ENCODE measurements at regions not wholly inside any gene's neighbourhood (a gene's known extent, or its start where the extent isn't known, plus 50 kb on each side); places are given as distances from the start of the nearest gene placed in this dataset.

GRCh38 chr10:125332548-125333208 lies 172.3 kb upstream of the CTBP2 start:
- no peak for DNase-seq

DNA sequence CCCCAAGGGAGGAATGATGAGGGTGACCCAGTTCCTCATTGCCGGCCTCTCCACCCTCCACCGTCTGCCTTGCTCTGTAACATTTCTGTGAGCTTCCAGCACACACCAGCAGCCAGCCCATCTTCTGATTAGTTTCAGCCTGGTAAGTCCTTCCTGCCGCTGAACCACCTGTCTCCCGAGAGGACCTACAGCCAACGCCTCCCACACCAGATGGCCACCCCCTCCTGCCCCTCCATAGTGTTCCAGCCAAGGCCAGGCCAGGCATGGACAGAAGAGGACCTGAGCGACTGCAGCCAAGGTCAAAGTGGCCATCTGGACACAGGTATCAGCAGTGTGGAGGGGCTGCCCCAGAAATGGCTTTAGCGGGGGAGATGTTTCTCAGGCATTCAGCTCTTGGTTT lies 170.7 kb upstream of the CTBP2 start:
- no peak for DNase-seq

DNA sequence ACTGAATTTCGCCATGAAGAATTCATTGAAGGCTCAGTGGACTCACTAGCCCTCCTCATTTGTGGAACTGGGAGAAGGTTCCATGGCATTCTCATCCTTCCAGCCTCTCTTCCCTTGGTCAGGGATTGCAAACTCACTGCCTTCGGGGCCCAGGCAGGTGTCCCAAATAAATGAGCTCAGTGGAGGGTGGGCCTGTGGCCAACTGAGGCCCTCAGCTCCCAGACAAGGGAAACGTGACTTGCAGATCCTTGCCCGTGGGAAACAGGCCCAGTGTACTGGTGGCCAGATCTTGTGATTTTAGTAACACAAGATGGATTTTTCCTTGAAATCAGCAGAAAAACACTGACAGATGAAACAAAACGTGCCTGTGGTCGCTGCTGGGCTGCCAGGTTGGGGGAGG lies 168.7 kb upstream of the CTBP2 start:
- DNase-seq: no peak

DNA sequence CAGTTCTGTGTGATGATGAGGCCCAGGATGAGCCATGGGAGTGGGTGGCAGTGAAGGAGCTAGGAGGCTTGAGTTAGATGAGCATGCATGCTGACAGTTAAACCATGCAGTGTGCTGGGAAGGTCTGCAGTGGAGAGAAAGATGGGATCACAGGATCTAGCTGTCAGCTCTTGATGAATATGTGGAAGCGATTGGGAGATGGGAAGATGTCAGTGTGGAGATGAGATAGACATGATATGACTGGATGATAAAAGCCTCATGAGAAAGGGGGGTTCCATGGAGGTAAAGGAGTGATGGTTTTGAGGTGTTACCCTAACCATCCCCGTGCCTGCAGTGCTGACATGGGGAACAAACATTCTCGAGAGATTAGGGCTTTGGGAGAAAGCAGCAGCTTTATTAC lies 165.0 kb upstream of the CTBP2 start:
- no peak for DNase-seq

DNA sequence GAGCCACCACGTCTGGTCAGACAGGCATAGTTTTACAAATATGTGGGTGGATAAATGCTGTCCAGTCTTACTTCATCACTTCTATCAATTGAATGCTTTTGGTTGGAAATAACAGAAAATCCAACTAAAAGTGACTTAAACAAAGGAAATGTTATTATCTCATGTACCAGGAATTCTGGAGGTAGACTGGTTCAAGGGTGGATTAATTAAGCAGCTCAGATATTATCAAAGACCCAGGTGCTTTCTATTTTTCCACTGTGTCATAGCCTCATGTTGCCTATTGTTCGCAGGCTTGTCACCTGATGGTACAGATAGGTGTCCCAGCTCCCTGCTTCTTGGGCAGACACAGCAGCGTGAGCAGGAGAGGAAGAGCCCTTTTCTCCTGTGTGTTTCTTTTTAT lies 156.1 kb upstream of the CTBP2 start:
- no peak for DNase-seq

DNA sequence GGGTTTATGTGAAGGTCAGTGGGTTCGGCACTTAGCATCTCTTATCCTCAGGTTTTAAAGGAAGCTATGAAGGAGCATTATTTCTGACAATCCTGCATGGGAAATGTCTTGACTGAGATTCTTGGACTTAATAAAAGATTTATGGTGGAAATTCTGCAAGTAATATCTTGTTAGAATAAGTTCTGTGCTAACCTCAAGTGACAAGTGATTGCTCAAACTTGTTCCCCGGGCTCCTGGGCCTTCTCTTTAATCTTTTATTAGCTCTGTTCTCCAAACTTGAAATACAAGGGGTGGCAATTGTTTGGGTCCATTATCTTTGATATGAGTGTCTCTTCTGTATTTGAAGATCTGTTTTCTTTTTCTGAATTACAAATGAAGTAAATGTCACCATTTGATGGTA lies 140.6 kb upstream of the CTBP2 start:
- no peak for DNase-seq

GRCh38 chr10:125299461-125299860 lies 139.1 kb upstream of the CTBP2 start:
- DNase-seq: no peak

DNA sequence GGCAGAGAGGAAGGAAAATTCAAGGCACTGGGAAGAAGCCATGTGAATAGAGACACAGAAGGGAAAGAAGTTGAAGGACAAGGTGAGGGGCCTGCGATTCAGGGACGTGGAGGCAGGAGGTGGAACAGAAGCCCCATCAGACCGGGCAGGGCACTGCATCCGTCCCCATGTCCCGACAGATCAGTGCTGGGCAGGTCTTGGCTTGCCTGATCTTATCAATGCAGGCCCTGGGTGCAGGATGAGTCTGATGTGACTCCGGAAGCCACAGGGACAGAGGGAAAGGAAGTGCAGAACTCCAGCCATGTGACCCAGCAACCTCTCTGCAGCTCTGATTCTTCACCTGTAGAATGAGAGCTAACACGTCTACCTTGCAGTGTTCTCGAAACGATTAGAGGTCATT lies 136.2 kb upstream of the CTBP2 start:
- no peak for DNase-seq

GRCh38 chr10:125294109-125294508 lies 133.7 kb upstream of the CTBP2 start:
- DNase-seq: no peak

DNA sequence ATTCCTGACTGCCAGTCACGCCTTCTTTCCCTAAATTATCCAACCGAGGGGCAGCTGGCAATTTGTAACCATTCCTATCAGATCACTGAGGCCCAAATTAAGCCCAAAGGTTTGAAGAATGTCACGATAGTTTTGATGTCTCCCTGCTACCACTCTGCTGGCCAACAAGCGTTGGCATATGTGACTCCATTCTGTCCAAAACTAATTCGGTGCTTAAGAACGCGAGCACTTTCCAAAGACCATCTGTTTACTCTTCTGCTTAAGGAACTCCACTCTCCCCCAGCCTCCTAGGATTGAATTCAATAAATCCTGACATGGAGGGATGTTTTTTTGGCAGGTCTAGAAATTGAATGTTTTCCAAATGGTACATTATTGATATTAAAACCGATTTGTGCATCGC lies 131.5 kb upstream of the CTBP2 start:
- DNase-seq: no peak

DNA sequence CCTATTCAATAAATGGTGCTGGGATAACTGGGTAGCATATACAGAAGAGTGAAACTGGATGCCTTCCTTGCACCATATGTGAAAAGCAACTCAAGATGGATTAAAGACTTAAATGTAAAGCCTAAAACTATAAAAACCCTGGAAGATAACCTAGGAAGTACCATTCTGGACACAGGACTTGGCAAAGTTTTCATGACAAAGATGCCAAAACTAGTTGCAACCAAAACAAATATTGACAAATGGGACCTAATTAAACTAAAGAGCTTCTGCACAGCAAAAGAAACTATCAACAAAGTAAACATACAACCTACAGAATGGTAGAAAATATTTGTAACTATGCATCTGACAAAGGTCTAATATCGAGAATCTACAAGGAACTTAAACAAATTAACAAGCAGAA lies 129.1 kb upstream of the CTBP2 start:
- DNase-seq: no peak

DNA sequence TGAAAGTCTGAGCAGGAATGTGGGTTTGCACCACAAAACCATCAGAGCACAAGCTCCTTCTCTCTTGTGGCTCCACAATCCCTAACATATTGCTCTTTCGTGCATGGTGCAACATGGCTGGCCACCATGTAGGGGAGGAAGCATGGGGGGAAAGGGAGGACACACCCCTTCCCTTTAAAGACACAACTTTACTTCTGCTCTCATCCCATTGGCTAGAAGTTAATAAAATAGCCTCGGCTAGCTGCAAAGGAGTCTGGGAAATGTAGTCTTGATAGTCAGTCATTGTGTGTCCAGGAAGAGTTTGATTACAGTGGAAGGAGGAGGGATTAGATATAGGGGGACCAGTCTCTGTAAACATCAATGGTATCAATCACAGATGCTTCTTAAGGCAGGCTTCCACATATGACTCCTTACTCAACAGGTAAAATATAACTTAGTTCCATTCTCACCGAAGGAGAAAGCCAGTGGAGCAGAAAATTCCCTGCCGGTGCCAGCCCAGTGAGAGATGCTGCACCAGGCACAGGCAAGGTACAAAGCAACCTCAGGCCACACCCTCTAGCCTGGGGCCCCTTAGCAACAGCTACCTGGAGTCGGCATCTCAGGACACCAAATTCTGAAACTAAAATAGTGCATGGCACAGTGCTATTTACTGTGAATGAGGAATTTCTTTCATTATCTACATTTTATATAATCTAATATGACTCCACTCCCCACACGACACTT lies 124.7 kb upstream of the CTBP2 start:
- DNase-seq: no peak

DNA sequence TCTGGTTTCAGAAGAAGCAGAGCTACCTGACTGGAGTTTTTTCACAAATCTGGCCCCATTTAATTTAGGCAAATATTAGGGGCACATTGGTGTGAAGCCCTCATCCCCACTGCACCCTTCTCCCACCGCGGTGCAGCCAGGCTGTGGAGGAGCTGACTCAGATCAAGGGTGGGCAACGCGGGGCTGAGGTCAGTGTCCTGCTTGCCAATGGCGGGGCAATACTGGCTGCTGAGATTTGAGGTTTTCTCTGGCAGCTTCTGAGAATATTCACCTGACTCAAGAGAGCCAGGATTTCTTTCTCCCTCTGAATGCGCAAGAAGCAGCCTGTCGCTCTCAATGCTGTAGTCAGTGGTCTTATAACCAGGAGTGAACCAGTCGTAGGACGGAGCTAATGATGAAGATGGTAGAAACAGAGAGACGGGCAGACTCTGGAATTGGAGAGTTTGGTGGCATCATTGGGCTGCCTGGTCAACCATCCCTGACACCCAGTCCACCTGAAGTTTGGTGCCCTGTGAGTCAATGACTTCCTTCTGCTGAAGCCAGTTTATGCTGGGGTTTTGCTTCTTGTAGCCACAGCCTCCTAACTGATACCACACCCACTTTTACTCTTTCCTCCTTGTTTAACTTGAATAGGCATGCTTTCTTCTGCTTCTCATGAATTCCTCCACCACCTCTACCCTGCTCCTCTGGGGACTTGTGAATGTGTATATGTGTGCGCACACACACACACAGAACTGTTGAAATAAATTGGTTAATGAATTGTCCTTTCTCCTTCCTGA lies 123.7 kb upstream of the CTBP2 start:
- no peak for DNase-seq

GRCh38 chr10:125283191-125283835 lies 123.0 kb upstream of the CTBP2 start:
- no peak for DNase-seq

- DNase-seq: no peak
Observed at GRCh38 chr10:125281091-125281490, 120.7 kb upstream of the CTBP2 start.

DNA sequence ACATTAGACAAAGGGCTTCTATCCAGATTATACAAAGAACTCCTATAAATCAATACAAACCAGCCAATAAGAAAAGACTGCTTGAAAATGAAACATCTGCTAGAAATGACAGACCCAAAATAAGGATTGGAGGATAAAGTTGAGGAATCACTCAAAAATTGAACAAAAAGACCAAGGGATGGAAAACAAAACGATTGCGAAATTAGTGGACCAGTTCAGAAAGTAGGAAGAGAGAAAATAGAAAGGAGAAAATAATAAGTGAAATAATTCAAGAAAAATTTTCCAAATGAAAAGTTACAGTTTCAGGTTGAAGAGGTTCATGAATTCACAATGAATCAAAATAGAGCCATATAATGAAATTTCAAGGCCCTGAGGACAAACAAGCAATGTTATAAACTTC lies 115.8 kb upstream of the CTBP2 start:
- no peak for DNase-seq

GRCh38 chr10:125274961-125275360 lies 114.6 kb upstream of the CTBP2 start:
- no peak for DNase-seq

DNA sequence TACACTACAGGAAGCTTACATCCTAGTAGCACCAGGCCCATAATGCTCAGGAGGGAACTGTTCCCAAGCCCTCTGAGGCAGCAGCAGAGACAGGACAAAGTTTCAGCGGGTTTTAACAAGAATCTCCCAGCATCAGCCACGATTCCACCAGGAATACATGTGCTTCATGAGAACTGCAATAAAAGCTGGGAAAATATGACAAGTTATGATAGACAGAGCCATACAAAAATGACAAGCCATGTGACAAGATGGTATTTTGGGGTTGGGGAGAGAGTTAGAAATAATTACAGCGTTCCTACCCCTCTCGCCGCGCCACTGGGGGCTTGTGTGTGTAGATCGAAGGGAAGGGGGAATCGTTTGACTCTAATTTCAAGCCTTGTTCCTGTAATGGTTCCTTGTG lies 112.7 kb upstream of the CTBP2 start:
- no peak for DNase-seq

DNA sequence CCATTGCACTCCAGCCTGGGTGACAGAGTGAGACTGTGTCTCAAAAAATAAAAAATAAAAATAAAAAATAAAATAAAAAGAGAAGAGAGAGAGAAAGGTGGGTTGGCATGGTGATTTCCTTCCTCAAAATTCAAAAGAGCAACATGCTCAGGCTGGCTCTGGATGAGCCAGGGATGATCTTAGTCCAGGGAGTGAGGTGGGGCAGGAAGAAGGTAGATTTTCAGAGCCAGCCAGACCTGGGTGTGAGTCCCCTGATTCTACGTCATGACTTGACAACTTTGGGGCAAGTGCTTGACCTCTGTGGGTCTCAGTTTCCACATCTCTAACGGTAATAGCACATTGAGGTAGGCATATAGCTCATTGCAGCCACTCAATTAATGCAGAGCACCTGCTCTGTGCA lies 109.4 kb upstream of the CTBP2 start:
- no peak for DNase-seq

- DNase-seq: no peak
Observed at GRCh38 chr10:125266966-125267365, 106.6 kb upstream of the CTBP2 start.

DNA sequence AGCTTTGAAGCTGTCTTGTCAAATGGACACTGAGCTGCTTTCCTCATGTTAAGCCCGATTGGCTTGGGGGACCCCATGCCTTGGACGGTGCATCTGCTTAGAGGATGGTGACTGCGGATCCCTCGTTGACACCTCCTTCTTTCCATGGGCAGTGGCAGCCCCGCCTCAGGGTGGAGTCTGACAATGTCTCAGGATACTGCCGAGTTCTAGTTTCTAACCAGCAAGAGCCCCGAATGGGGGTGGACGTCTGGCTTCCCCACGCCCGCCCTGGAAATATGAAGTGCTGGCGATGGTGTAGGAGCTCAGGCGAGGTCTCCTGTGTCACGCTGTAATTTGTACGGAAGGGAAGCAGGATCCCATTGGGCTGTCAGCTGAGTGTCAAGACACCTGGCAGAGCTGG lies 106.2 kb upstream of the CTBP2 start:
- no peak for DNase-seq

- DNase-seq: no peak
Observed at GRCh38 chr10:125265579-125265955, 105.2 kb upstream of the CTBP2 start.

DNA sequence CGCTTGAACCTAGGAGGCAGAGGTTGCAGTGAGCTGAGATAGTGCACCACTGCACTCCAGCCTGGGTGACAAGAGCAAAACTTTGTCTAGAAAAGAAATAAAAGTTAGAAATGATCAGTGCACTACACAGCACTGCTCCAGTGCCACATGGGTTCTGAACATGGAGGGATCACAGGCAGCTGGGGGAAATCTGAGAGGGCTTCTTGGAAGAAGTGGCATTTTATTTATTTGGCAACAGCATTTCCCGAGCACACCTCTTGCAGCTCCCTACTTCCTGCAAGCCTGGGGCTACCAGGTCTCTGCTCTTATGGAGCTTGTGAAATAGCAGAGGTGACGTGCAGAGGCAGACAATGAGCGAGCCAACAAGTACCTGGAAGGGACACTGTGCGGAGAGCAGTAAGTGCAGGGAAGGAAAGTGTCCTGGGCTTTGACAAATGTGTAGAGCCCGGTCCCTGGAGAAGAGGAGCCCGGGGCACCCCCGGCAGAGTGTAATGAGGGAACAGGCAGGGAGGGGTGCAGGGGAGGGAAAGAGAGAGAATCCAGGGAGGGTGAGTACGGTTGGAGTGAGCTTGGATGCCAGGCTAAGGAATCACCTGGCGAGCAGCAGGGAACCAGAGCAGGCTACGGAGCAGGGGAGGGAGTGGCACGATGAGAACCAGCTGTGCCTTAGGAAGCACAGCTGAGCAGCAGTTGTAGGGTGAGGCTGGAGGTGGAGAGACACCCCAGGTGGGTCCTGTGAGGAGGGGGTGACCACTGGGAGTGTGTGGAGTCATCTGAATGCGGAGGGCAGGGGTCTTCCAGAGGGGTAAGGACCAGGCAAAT lies 104.6 kb upstream of the CTBP2 start:
- no peak for DNase-seq

All from NCI-H1436 (cell line).